SU-DHL-6 (cell line): ENCODE measurements at regions not wholly inside any gene's neighbourhood (a gene's known extent, or its start where the extent isn't known, plus 50 kb on each side); places are given as distances from the start of the nearest gene placed in this dataset.

Experiments used
- H2AFZ ChIP-seq: fragments of 200-600 bp; sonication (generic); 2 replicates; pipeline ENCODE4 v1.6.1; 2014; ENCODE audit warnings: low read depth, mild to moderate bottlenecking, moderate library complexity, mixed read lengths, antibody characterized with exemption, low read length; ENCODE audit not compliant: severe bottlenecking
- H3F3A ChIP-seq: fragments of 200-600 bp; shearing (Covaris generic); 2 replicates; pipeline ENCODE4 v1.6.0; 2016; ENCODE audit warnings: antibody characterized with exemption, mild to moderate bottlenecking; ENCODE audit not compliant: insufficient read depth
- H3K27ac ChIP-seq: fragments of 200-600 bp; sonication (generic); 2 replicates; pipeline ENCODE4 v1.5.1; 2016; ENCODE audit warnings: low read depth, mild to moderate bottlenecking, low read length, moderate library complexity, mixed read lengths
- H3K27me3 ChIP-seq: fragments of 200-600 bp; sonication (generic), shearing (Covaris generic); 2 replicates; pipeline ENCODE4 v1.6.0; 2014; ENCODE audit warnings: mild to moderate bottlenecking, low read length
- H3K36me3 ChIP-seq: fragments of 200-600 bp; sonication (generic); 2 replicates; pipeline ENCODE4 v1.6.1; 2014; ENCODE audit warnings: mild to moderate bottlenecking, low read length, mixed read lengths
- H3K4me2 ChIP-seq: fragments of 300-600, 200-600 bp; shearing (Covaris generic), sonication (generic); 2 replicates; pipeline ENCODE4 v1.6.0; 2014; ENCODE audit warnings: low read length, low read depth, mild to moderate bottlenecking; ENCODE audit not compliant: poor library complexity, severe bottlenecking
- H3K4me3 ChIP-seq: fragments of 200-600 bp; sonication (generic); 2 replicates; pipeline ENCODE4 v1.5.1; 2014; ENCODE audit warnings: antibody characterized with exemption, low read length, mild to moderate bottlenecking, mixed read lengths; ENCODE audit not compliant: insufficient read depth, poor library complexity, severe bottlenecking
- H3K79me2 ChIP-seq: fragments of 200-600 bp; sonication (generic); 2 replicates; pipeline ENCODE4 v1.6.1; 2014; ENCODE audit warnings: mild to moderate bottlenecking, low read length, moderate library complexity; ENCODE audit not compliant: insufficient read depth
- H3K9ac ChIP-seq: fragments of 200-600 bp; sonication (generic); 2 replicates; pipeline ENCODE4 v1.7.0; 2014; ENCODE audit warnings: mild to moderate bottlenecking, low read length
- H3K9me2 ChIP-seq: fragments of 200-600 bp; sonication (generic); replicated peaks from 2 replicates; pipeline ENCODE4 v1.6.1; 2014; ENCODE audit warnings: low read length; ENCODE audit not compliant: insufficient read depth
- H3K9me3 ChIP-seq: fragments of 200-600 bp; sonication (generic); 2 replicates; pipeline ENCODE4 v1.6.1; 2014; ENCODE audit warnings: low read length, mixed read lengths; ENCODE audit not compliant: insufficient read depth
- H4K20me1 ChIP-seq: fragments of 200-600 bp; sonication (generic); 2 replicates; pipeline ENCODE4 v1.6.1; 2014; ENCODE audit warnings: low read depth, mild to moderate bottlenecking, antibody characterized with exemption, low read length, moderate library complexity, mixed read lengths
- EZH2phosphoT487 ChIP-seq: fragments of 200-600 bp; sonication (generic), shearing (Covaris generic); conservative IDR thresholded peaks from 2 replicates; pipeline ENCODE4 v1.6.1; 2018; ENCODE audit warnings: mild to moderate bottlenecking, antibody characterized with exemption, low read length, moderate library complexity, mixed read lengths
- TF ChIP-seq, protein P1 (sequence below): fragments of 200-600 bp; sonication (generic); IDR thresholded peaks from one replicate; pipeline ENCODE4 v1.5.1; 2017; ENCODE audit warnings: antibody characterized with exemption, mild to moderate bottlenecking, low read length, moderate library complexity; ENCODE audit not compliant: insufficient read depth, poor library complexity, severe bottlenecking

DNA sequence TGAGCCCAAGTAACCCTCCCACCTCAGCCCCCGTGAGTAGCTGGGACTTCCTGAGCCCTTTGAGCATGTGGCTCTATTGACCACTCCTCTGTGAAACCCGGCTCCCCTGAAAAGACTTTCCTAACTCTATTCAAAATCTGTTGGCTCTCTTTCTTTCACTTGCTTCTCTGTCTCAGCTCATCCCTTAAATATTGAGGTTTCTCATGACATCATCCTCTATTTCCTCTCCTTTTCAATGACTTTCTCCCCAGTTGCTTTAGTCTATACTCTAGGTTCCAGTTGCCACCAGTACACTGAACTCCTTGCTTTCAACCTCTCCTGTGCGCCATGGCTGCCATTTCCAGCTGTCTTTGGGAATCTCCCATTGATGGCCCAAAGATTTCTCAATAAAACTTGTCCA, 79.8 kb upstream of the STK17B start:
- TF ChIP-seq, protein P1, sequence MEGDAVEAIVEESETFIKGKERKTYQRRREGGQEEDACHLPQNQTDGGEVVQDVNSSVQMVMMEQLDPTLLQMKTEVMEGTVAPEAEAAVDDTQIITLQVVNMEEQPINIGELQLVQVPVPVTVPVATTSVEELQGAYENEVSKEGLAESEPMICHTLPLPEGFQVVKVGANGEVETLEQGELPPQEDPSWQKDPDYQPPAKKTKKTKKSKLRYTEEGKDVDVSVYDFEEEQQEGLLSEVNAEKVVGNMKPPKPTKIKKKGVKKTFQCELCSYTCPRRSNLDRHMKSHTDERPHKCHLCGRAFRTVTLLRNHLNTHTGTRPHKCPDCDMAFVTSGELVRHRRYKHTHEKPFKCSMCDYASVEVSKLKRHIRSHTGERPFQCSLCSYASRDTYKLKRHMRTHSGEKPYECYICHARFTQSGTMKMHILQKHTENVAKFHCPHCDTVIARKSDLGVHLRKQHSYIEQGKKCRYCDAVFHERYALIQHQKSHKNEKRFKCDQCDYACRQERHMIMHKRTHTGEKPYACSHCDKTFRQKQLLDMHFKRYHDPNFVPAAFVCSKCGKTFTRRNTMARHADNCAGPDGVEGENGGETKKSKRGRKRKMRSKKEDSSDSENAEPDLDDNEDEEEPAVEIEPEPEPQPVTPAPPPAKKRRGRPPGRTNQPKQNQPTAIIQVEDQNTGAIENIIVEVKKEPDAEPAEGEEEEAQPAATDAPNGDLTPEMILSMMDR = no peak
- TF ChIP-seq EZH2phosphoT487 = no peak
- no peak overlapping the region for H3K4me3 ChIP-seq

DNA sequence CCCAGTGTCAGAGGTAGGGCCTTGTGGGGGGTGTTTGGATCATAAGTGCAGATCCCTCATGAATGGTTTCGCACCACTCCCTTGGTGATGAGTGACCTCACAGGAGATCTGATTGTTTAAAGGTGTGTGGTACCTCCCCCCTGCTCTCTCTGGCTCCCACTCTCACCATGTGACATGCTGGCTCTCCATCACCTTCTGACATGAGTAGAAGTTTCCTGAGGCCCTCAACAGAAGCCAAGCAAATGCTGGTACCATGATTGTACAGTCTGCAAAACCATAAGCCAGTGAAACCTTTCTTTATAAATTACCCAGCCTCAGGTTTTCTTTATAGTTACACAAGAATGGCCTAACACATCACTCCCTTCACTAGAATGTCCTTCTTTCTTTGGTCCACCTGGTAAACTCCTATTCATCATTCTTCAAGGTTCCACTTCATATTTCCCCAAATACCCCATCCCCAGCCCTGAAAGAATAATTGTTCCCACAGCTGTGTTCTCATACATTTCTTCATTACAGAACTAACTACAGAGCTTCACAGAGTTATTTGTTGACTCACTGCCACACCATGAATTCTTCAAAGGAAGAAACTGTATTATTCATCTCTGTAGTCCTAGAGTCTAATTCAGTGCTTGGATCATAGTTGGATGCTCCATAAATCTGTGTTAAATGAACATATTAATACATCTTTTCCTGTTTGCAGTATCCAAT, 81.2 kb upstream of the STK17B start:
- H3K79me2 ChIP-seq = no peaks in the 10 kb centered on the region
- no peak for TF ChIP-seq EZH2phosphoT487
- TF ChIP-seq, protein P1 = no peak
- no peak overlapping the region for H2AFZ ChIP-seq
- H3K27me3 ChIP-seq = no peaks in the 10 kb centered on the region
- H3K9me2 ChIP-seq = no peaks in the 10 kb centered on the region
- H3K27ac ChIP-seq = no peak overlapping the region
- H3K36me3 ChIP-seq = no peaks in the 10 kb centered on the region
- no peak overlapping the region for H3K9ac ChIP-seq
- no peaks in the 10 kb centered on the region for H3K9me3 ChIP-seq
- no peak overlapping the region for H3K4me3 ChIP-seq
- H3K4me2 ChIP-seq = no peak overlapping the region
- H4K20me1 ChIP-seq = no peaks in the 10 kb centered on the region
- peaks cover 11% of the 10 kb centered on the region for H3F3A ChIP-seq

More for the DNA sequence above, 79.8 kb upstream of the STK17B start:
- no peaks in the 10 kb centered on the region for H3K9me3 ChIP-seq
- no peaks in the 10 kb centered on the region for H3K27me3 ChIP-seq
- no peaks in the 10 kb centered on the region for H3K79me2 ChIP-seq
- H3K27ac ChIP-seq = no peak overlapping the region
- peaks cover 15% of the 10 kb centered on the region for H3F3A ChIP-seq
- no peak overlapping the region for H3K4me2 ChIP-seq
- H4K20me1 ChIP-seq = no peaks in the 10 kb centered on the region
- no peaks in the 10 kb centered on the region for H3K9me2 ChIP-seq
- H3K9ac ChIP-seq = no peak overlapping the region
- no peaks in the 10 kb centered on the region for H3K36me3 ChIP-seq
- H2AFZ ChIP-seq = no peak overlapping the region

DNA sequence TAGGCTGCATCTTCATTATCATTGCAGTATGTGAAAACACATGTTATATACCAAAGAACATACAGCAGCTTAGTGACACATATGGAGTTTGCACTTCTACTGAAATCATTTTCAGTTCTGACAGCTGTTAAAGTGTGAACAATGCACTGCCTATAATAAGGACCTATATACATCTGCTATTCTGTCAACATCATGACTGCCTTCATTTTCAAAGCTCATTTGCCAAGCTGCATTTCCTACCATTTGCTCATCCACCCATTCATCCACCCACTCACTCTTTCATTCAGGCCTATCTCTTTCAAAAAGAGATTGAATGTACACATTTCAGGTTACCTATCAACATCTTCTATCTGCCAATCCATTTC, 81.7 kb upstream of the STK17B start:
- H2AFZ ChIP-seq = no peak overlapping the region
- peaks cover 6% of the 10 kb centered on the region; the same call in 1 of the 2 replicates for H3F3A ChIP-seq
- H3K27me3 ChIP-seq = no peaks in the 10 kb centered on the region
- H3K27ac ChIP-seq = no peak overlapping the region
- no peak overlapping the region for H3K4me3 ChIP-seq
- H3K4me2 ChIP-seq = no peak overlapping the region
- no peaks in the 10 kb centered on the region for H3K9me3 ChIP-seq
- no peaks in the 10 kb centered on the region for H3K79me2 ChIP-seq
- no peak overlapping the region for H3K9ac ChIP-seq
- H3K9me2 ChIP-seq = no peaks in the 10 kb centered on the region
- H4K20me1 ChIP-seq = no peaks in the 10 kb centered on the region
- H3K36me3 ChIP-seq = no peaks in the 10 kb centered on the region
- TF ChIP-seq, protein P1 = no peak
- no peak for TF ChIP-seq EZH2phosphoT487
